ENCODE measurements at regions not wholly inside any gene's neighbourhood (a gene's known extent, or its start where the extent isn't known, plus 50 kb on each side); places are given as distances from the start of the nearest gene placed in this dataset.

DNA sequence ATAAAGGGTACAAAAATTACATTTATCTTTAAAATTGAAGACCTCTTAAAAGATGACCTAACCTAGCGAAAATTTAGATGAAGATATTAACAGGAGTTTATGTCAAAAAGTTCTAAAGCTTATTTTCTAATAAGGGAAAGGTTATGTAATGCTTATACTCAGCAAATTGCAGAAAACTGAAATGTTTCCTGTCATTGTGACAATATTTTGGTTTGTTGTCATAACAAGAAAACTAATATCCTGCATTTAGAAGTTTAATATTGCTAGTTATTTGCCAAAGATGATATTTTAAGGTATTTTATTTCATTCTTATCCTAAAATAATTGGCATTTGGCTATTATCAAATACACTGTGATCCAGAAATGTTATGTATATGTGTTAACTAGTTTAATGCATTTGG, 294.5 kb downstream of the C3orf38 start:
- TF ChIP-seq RAD21 (IDR thresholded peaks at IDR 0.05; ENCODE audit: low read depth) = no peak
- TF ChIP-seq, protein P1, sequence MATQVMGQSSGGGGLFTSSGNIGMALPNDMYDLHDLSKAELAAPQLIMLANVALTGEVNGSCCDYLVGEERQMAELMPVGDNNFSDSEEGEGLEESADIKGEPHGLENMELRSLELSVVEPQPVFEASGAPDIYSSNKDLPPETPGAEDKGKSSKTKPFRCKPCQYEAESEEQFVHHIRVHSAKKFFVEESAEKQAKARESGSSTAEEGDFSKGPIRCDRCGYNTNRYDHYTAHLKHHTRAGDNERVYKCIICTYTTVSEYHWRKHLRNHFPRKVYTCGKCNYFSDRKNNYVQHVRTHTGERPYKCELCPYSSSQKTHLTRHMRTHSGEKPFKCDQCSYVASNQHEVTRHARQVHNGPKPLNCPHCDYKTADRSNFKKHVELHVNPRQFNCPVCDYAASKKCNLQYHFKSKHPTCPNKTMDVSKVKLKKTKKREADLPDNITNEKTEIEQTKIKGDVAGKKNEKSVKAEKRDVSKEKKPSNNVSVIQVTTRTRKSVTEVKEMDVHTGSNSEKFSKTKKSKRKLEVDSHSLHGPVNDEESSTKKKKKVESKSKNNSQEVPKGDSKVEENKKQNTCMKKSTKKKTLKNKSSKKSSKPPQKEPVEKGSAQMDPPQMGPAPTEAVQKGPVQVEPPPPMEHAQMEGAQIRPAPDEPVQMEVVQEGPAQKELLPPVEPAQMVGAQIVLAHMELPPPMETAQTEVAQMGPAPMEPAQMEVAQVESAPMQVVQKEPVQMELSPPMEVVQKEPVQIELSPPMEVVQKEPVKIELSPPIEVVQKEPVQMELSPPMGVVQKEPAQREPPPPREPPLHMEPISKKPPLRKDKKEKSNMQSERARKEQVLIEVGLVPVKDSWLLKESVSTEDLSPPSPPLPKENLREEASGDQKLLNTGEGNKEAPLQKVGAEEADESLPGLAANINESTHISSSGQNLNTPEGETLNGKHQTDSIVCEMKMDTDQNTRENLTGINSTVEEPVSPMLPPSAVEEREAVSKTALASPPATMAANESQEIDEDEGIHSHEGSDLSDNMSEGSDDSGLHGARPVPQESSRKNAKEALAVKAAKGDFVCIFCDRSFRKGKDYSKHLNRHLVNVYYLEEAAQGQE (IDR thresholded peaks at IDR 0.05; ENCODE audit: low read depth) = no peak
- no peak for TF ChIP-seq TEAD4 (IDR thresholded peaks at IDR 0.05)
- no peak for TF ChIP-seq TAF1 (IDR thresholded peaks at IDR 0.05; ENCODE audit: low read depth)
- TF ChIP-seq ZBTB7A (IDR thresholded peaks at IDR 0.05; ENCODE audit: low read depth) = no peak
- TF ChIP-seq YY1 (IDR thresholded peaks at IDR 0.05; ENCODE audit: low read depth) = no peak
